ENCODE measurements at regions not wholly inside any gene's neighbourhood (a gene's known extent, or its start where the extent isn't known, plus 50 kb on each side); places are given as distances from the start of the nearest gene placed in this dataset.

GRCh38 chr2:133936601-133937000 is 317.3 kb upstream of the MGAT5 start:
- TF ChIP-seq HMG20A (CRISPR knock-in tag; conservative IDR thresholded peaks at IDR 0.05) = no peak
- no peak for TF ChIP-seq PHF8 (IDR thresholded peaks at IDR 0.05; ENCODE audit: borderline replicate concordance, low read length)
- TF ChIP-seq RAD21 (CRISPR knock-in tag; conservative IDR thresholded peaks at IDR 0.05 in 1 of 2, IDR thresholded peaks at IDR 0.05 in 1 of 2) = no peak
- TF ChIP-seq ZNF24 (IDR thresholded peaks at IDR 0.05) = no peak
- no peak for TF ChIP-seq CHD2 (IDR thresholded peaks at IDR 0.05; ENCODE audit: low read depth, low read length)
- no peak for TF ChIP-seq ARID2 (IDR thresholded peaks at IDR 0.05)
- no peak for TF ChIP-seq DPF2 (IDR thresholded peaks at IDR 0.05)
